CD4-positive, alpha-beta T cell treated with Interleukin-12 subunit alpha and Interleukin-12 subunit beta, for 1 hour (primary cell): ENCODE measurements at regions not wholly inside any gene's neighbourhood (a gene's known extent, or its start where the extent isn't known, plus 50 kb on each side); places are given as distances from the start of the nearest gene placed in this dataset.
A peak's percentile ranks its signal among the peaks of the same experiment; 100 is the strongest.
"Not testable (repeated sequence)": the region's sequence is repeated elsewhere in the genome, so short reads cannot be mapped to it uniquely, and the experiment has no call there.

Experiments
- DNase-seq: peaks from one replicate; pipeline ENCODE4 v3.0.0-alpha.2; 2020

- DNase-seq, result no peak
Measured at GRCh38 chr21:29396951-29397455, 98.3 kb downstream of the BACH1 start.

DNA sequence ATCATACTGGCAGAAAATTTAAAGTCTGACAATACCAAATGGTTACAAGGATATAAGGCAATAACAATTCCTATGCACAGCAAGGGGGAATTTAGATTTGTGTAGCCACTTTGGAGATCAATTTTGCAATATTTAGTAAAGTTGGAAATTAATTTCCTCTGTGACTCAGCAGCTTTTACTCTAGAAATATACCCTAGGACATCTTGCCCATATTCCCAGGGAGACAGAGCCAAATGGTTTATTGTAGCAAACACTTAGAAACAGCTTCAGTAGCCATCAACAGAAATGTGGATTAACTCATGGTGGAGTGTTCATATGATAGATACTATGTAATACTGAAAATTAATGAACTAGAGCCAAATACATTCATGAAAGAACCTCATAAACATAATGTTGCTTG, 104.6 kb downstream of the BACH1 start:
- no peak for DNase-seq

- peak; percentile 5 for DNase-seq
Measured at GRCh38 chr21:29403922-29404538, 105.3 kb downstream of the BACH1 start.

DNA sequence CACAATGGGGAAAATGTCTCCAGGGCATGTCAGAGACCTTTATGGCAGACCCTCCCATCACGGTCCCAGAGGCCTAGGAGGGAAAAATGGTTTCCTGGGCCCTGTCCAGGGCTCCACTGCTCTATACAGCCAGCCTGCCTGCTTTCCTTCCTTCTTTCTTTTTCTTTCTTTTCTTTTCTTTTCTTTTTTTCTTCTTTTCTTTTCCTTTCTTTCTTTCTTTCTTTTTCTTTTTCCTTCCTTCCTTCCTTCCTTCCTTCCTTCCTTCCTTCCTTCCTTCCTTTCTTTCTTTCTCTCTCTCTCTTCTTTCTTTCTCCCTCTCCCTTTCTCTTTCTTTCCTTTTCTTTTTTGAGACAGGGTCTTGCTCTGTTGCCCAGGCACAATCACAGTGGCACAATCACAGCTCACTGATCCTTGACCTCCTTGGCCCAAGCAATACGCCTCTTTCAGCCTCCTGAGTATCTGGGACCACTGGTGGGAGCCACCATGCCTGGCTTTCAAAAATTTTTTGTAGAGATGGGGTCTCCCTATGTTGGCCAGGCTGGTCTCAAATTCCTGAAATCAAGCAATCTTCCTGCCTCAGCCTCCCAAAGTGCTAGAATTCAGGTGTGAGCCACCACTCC, 106.9 kb downstream of the BACH1 start:
- DNase-seq, result no peak

DNA sequence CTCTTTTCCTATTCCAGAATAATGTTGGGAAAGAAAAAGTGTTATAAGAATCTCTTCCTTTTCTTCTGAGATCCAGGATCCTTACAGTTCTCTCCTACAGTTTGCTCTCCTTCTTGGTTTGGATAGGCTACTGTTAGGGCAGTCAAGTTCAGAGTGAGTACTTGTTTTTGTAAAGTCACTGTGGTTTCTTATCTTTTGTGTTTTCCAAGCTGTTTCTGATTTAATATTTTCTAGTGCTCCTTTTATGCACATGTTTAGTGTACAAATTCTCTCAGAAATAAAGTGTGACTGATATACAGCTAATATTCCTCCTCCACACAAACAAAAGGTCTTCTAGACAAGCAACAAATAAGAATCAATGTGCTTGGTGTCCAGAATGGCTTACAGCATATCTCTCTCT, 107.7 kb downstream of the BACH1 start:
- DNase-seq, result no peak

GRCh38 chr21:29407571-29407970, 108.8 kb downstream of the BACH1 start:
- DNase-seq, result no peak

DNA sequence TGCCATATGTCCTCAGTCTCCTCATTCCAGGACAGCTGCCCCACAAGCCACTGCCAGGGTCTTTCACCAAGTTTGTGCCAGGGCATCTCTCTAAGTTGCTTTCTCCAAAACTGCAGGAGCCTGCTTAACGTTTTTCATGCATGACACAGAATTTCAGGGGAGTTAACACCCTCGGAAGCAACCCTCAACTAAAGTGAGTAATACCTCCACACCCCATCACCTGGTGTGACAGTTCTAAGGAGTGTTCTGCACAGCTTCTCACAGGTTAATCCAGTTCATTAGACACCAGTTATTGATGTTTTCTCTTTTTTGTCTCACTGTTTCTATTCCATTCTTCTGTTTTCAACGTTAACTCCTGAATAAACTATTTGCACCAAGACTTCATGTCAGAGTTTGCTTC, 115.0 kb downstream of the BACH1 start:
- no peak for DNase-seq

GRCh38 chr21:29416268-29416667, 117.5 kb downstream of the BACH1 start:
- DNase-seq, result no peak

DNA sequence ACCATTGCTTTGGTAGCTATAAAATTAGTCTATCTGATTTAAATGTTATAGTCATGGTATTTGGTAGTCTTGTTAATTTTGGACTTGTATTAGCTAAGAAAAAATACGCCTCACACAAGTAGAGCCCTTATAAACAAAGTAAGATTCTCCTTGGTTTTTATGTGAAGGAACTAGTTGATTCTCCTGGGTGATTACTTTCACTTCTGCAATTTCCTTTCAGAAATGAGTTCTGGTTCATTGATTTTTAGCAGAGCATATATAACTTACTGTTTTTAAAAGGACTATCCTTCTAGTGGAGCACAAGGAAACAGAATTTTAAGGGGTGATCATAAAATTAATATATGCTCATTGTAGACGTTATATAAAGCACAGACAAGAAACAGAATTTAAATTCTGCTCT, 120.1 kb downstream of the BACH1 start:
- no peak for DNase-seq

GRCh38 chr21:29419422-29419821, 120.7 kb downstream of the BACH1 start:
- DNase-seq, result no peak

DNA sequence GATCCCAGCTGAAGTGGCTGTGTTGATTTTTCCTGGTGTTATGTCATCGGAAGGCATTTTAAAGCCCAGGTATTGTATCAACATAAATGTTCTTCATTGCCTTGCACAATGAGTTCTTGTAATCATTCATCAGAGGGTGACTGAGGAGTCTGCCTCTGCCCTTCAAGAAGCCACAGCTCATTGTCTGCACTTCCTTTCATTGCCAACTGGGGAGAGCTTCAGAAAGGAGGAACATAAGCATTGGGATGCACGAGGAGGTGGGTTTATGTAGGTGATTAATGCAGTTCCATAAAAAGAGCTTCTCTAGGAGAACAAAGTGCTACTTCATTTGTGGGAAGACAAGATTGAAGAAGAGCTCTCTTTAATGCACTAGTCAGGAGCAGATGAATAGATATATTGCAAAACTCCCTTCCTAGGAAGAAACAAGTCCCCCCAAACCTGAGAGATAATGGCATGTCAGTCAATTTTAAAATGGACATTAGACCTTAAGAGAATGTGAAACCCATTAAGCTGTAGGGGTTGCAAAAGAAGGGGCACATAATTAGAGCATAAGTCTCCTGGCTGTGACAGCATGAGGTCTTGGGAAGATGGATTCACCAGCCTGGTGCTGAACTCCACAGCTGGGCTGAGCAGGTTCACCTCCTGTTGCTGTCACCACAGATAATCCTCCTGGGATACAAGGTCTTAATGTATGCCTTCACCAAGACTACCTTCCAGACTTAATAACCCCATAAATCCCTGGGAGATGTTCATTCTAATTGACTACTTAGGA, 124.6 kb downstream of the BACH1 start:
- DNase-seq, result no peak

- DNase-seq, result no peak
Measured at GRCh38 chr21:29424728-29425127, 126.0 kb downstream of the BACH1 start.

- no peak for DNase-seq
Measured at GRCh38 chr21:29429218-29429617, 130.5 kb downstream of the BACH1 start.

DNA sequence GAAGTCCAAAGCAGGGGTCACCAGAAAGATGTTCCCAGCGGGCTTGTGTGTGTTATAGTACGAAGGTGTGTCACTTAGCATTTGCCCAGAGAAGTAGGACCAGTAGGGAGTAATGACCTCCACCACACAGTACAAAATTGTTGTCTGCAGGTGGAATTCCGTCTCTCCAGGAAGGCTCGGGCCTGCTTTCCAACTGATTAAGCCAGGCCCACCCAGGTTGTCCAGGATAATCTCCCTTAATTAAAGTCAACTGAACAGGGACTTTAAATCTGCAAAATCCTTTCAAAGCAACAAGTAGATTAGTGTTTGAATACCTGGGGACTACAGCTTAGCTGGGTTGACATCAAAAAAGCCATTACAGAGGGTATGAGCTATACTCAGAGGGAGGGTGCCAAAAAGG, 131.3 kb downstream of the BACH1 start:
- DNase-seq, result no peak

- DNase-seq, result no peak
Measured at GRCh38 chr21:29430576-29430975, 131.9 kb downstream of the BACH1 start.

- DNase-seq, result no peak
Measured at GRCh38 chr21:29431178-29431577, 132.5 kb downstream of the BACH1 start.

- no peak for DNase-seq
Measured at GRCh38 chr21:29431680-29432079, 133.0 kb downstream of the BACH1 start.

DNA sequence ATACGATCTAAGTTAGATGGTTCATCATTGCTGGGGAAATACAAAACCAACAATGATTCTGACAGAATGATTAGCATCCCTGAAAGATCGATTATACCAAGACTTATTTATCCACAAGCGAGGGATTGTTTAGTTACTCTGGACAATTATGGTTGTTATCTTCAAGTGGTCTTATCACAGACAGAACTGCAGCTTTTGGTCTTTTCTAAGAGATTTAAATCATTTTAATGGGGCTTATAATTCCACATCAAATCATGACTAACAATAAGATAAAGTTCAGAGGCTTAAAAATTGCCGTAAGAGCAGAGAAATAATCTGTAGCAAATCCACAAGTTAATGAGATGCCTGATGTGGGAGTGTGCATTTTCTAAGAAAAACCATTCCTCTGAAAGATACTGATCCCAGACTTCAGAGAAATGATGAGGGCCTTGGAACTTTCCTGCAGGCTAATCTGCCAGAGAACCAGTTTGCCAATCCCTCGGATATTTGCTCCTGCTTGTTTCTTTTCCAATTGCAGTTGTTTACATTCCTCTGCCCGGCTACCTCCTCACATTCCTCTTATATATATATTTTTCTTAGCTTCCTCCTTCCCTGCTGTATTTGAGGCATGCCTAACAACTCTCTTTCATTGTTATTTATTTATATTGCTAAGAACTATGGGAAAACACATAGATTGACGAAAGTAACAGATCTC, 134.8 kb downstream of the BACH1 start:
- no peak for DNase-seq

DNA sequence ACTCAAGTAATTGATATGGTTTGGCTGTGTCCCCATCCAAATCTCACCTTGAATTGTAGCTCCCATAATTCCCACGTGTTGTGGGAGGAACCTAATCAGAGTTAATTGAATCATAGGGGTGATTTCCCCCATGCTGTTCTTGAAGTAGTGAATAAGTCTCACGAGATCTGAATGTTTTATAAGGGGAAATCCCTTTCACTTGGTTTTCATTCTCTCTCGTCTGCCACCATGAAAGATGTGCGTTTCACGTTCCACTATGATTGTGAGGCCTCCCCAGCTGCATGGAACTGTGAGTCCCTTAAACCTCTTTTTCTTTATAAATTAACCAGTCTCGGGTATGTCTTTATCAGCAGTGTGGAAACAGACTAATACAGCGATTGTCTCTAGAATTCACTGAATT, 135.4 kb downstream of the BACH1 start:
- DNase-seq, result peak; percentile 20

DNA sequence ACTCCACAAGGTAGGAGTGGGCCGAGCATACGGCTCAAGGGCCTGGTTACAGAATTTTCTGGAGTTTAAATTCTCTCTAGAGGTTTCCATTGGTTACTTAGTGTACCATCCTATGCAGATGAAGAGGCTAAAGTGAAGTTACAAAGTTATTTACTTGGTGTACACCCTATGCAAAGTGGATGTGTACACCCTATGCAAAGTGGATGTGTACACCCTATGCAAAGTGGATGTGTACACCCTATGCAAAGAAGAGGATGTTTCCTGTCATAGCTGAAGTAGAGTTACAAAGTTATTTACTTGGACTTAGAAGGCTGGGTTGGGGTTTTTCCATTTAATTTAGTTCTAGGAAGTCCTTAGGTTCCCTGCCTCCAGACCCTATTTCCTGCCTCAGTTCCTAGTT, 136.3 kb downstream of the BACH1 start:
- not testable (repeated sequence) for DNase-seq

- DNase-seq, result peak; percentile 56
Measured at GRCh38 chr21:29436143-29436542, 137.4 kb downstream of the BACH1 start.

DNA sequence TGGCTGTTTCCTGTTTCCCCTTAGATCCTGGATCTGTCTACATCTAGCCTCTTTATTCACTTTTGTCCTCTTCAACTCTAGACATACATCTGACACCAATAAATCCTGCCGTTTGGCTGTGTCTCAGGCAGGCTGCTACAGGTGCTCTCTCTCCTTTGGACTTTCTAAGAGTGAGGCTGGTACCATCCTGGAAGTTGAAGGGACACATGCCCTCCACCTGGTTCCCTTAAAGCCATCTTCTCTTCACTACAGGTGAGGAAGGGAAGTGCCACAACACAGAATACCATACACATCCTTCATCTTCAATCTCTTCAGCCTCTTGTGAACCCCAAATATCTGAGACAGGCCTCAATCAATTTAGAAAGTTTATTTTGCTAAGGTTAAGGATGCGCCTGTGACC, 137.9 kb downstream of the BACH1 start:
- no peak for DNase-seq

- DNase-seq, result no peak
Measured at GRCh38 chr21:29441651-29442050, 142.9 kb downstream of the BACH1 start.
